ENCODE measurements at regions not wholly inside any gene's neighbourhood (a gene's known extent, or its start where the extent isn't known, plus 50 kb on each side); places are given as distances from the start of the nearest gene placed in this dataset.
"Not testable (repeated sequence)": the region's sequence is repeated elsewhere in the genome, so short reads cannot be mapped to it uniquely, and the experiment has no call there.

DNA sequence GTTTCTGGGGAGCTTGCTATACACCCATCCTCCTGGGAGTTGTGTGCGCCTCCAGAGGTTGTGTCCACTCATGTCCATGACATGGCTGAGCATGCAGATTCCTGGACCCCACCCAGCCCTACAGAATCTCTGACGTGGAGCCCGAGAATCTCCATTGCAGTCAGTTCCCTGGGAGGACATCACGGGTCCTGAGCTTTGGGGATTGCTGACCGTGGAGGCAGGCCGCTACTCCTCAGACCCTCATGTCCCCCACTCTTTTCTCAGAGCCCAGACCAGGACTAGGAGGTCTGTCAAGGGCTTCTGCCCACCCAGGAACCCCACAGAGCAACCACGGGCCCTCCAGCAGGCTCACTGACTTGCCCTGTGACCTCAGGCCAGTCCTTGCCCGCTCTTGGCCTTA, 177.7 kb downstream of the TBC1D2B start:
- ATAC-seq; DNase-seq; intact Hi-C loops (cut with DNase I, micrococcal nuclease): not testable (repeated sequence)

DNA sequence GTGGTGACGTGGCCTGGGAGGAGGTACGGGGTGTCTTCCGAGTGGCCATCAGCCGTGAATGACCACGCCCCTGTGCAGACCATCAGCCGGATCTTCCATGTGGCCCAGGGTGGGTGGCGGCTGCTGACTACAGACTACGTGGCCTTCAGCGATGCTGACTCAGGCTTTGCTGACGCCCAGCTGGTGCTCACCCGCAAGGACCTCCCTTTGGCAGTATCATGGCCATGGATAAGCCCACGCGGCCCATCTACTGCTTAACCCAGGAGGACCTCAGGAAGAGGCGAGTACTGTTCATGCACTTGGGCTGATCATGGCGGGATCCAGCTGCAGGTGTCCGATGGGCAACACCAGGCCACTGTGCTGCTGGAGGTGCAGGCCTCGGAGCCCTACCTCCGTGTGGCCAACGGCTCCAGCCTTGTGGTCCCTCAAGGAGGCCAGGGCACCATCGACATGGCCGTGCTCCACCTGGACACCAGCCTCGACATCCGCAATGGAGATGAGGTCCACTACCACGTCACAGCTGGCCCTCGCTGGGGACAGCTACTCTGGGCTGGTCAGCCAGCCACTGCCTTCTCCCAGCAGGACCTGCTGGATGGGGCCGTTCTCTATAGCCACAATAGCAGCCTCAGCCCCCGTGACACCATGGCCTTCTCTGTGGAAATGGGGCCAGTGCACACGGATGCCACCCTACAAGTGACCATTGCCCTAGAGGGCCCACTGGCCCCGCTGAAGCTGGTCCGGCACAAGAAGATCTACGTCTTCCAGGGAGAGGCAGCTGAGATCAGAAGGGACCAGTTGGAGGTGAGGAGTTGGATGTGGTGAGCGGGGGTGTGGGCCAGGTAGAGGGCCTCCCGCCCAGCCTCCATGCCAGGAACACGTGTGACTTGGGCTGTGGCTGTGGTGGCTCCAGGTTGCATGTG, 178.4 kb downstream of the TBC1D2B start:
- no peak for DNase-seq
- intact Hi-C loops (cut with DNase I, micrococcal nuclease), result no loop called here
- no peak for ATAC-seq

DNA sequence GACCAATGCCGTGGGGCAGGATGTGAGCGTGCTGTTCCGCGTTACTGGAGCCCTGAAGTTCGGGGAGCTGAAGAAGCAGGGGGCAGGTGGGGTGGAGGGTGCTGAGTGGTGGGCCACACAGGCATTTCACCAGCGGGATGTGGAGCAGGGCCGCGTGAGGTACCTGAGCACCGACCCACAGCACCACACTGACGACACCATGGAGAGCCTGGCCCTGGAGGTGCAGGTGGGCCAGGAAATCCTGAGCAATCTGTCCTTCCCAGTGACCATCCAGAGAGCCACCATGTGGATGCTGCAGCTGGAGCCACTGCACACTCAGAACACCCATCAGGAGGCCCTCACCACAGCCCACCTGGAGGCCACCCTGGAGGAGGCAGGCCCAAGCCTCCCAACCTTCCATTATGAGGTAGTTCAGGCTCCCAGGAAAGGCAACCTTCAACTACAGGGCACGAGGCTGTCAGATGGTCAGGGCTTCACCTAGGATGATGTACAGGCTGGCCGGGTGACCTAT, 179.6 kb downstream of the TBC1D2B start:
- ATAC-seq (no peak), DNase-seq (no peak)
- intact Hi-C loops (cut with DNase I, micrococcal nuclease), result no loop called here

- intact Hi-C loops (cut with DNase I, micrococcal nuclease); DNase-seq; ATAC-seq: not testable (repeated sequence)
Observed at GRCh38 chr15:77897113-77897895, 180.2 kb downstream of the TBC1D2B start.

GRCh38 chr15:77896147-77897112, 181.1 kb downstream of the TBC1D2B start:
- intact Hi-C loops (cut with DNase I, micrococcal nuclease); ATAC-seq; DNase-seq: not testable (repeated sequence)

DNA sequence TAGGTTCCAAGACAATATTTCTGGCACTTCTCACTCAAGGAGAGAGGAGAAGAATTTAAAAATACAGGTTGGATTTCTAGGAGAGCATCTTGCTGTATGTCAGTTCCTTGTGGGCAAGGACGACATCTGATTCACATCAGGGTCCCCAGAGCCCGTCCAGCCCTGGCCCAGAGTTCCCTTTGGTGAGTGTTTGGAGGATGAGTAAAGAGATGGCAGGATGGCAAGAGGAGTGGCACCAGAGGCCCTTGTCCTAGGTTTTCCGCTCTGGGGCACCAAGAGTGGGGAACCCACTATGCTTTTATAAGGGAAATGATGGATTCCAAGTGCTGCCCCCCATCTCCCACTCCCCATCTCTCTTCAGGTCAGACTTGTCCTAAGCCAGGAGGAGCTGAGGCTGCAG, 181.8 kb downstream of the TBC1D2B start:
- intact Hi-C loops (cut with DNase I, micrococcal nuclease), result no loop called here
- DNase-seq (no peak), ATAC-seq (no peak)

DNA sequence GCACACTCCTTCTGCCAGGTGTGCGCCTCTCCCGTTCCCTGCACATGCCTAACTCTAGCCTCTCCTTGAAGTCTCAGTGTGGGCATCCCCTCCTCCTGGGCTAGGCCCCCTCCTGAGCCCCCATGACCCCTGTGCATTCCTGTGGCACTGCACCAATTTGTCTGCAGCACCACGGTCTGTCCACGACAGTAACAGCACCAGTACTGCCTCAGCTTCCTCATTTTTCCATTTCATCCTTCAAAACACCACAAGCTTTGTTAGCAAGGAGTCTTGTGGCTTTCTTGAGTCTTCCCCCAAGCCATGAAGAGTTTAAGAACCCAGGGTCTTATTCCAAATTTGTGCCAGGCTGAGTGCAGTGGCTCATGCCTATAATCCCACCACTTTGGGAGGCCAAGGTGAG, 182.4 kb downstream of the TBC1D2B start:
- ATAC-seq; DNase-seq; intact Hi-C loops (cut with DNase I, micrococcal nuclease): not testable (repeated sequence)

GRCh38 chr15:77893671-77894640, 183.6 kb downstream of the TBC1D2B start:
- ATAC-seq; DNase-seq; intact Hi-C loops (cut with DNase I, micrococcal nuclease): not testable (repeated sequence)

DNA sequence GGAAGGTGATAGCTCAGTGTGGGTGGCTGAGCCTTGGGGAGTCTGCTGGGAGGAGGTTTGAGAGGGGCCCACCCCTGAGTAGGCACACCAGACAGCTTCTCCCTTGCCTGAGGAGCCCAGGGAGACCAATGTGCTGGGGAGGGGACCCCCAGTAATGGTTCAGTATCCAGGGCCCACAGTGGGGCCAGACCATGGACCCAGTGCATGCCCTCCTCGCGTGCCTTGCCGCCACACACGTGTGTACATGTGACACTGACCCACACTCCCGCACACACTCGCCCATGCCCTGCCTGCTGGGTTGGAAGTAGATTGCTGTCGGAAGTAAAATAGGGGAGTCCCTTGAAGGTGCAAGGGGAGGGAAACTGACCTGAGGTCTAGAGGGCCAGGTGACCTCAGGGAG, 184.3 kb downstream of the TBC1D2B start:
- ATAC-seq; intact Hi-C loops (cut with DNase I, micrococcal nuclease); DNase-seq: not testable (repeated sequence)

GRCh38 chr15:77892335-77892734, 185.2 kb downstream of the TBC1D2B start:
- intact Hi-C loops (cut with DNase I, micrococcal nuclease), result no loop called here
- ATAC-seq, result no peak
- no peak for DNase-seq

- intact Hi-C loops (cut with DNase I, micrococcal nuclease); ATAC-seq; DNase-seq: not testable (repeated sequence)
Observed at GRCh38 chr15:77891862-77892261, 185.6 kb downstream of the TBC1D2B start.

DNA sequence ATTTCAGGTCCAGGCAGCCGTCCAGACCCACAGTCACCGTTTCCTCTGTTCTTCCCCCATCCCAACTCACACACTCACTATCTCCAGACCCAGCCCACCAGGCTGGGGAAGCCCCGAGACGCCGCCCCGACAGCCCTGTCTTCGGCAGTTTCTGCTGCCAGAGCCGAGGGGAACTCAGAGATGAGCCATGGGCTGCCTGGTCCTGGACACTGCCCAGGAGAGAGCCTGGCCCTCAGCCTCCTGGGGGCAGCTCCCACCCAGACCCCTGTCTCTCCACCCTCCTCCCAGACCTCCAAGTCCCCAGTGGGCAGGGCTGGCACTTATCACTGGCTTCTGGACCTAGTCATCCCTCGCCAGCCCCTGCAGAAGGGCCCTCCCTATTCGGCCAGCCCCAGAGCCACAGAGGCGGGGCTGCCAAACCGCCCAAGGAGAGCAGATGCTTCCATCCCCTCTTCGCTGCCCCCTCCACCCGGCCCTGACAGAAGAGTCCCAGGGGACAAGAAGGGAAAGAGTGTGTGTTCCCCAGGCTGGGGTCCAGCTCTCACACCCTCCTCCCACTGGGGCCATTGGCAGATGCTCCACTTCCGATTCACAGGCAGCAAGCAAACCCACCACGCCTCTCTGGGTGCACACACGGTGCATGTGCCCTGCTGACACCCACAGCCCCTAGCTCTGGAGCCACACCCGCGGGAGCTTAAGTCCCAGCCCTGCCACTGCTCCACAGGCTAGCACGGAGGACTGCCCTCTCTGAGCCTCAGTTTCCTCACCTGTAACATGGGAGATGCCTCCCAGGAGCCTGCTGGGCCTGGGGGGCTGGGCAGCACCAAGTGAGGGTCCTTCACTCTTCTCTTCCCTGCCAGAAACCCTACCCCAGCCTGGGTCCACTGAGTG, 186.4 kb downstream of the TBC1D2B start:
- ATAC-seq; intact Hi-C loops (cut with DNase I, micrococcal nuclease); DNase-seq: not testable (repeated sequence)

GRCh38 chr15:77889828-77890725, 187.4 kb downstream of the TBC1D2B start:
- intact Hi-C loops (cut with DNase I, micrococcal nuclease); ATAC-seq; DNase-seq: not testable (repeated sequence)

GRCh38 chr15:77889009-77889806, 188.3 kb downstream of the TBC1D2B start:
- intact Hi-C loops (cut with DNase I, micrococcal nuclease), result no loop called here
- ATAC-seq (no peak), DNase-seq (no peak)
